HUES48 (cell line): ENCODE measurements at regions not wholly inside any gene's neighbourhood (a gene's known extent, or its start where the extent isn't known, plus 50 kb on each side); places are given as distances from the start of the nearest gene placed in this dataset.
"Not testable (repeated sequence)": the region's sequence is repeated elsewhere in the genome, so short reads cannot be mapped to it uniquely, and the experiment has no call there.

Source experiments
- H3K27ac ChIP-seq: one replicate; pipeline ENCODE4 v1.7.0; 2013; ENCODE audit warnings: low read depth, low read length, inconsistent platforms
- H3K27me3 ChIP-seq: 2 replicates; pipeline ENCODE4 v1.6.1; 2013; ENCODE audit warnings: mild to moderate bottlenecking, low read length; ENCODE audit not compliant: control insufficient read depth, insufficient read depth
- H3K36me3 ChIP-seq: 2 replicates; pipeline ENCODE4 v1.6.1; 2013; ENCODE audit warnings: low read length; ENCODE audit not compliant: control insufficient read depth, insufficient read depth
- H3K4me1 ChIP-seq: 2 replicates; pipeline ENCODE4 v1.6.1; 2013; ENCODE audit warnings: mild to moderate bottlenecking, low read length; ENCODE audit not compliant: control insufficient read depth, insufficient read depth
- H3K4me3 ChIP-seq: 2 replicates; pipeline ENCODE4 v1.5.1; 2013; ENCODE audit warnings: mild to moderate bottlenecking, low read depth, low read length
- H3K9ac ChIP-seq: 2 replicates; pipeline ENCODE4 v1.6.1; 2013; ENCODE audit warnings: mild to moderate bottlenecking, low read depth, low read length, moderate library complexity
- H3K9me3 ChIP-seq: 2 replicates; pipeline ENCODE4 v1.6.1; 2013; ENCODE audit warnings: low read length; ENCODE audit not compliant: control insufficient read depth, insufficient read depth

GRCh38 chr6:9024246-9024645 lies 588.9 kb upstream of the SLC35B3 start:
- not testable (repeated sequence) for H3K27ac ChIP-seq, H3K27me3 ChIP-seq, H3K9me3 ChIP-seq, H3K4me3 ChIP-seq, H3K4me1 ChIP-seq, H3K36me3 ChIP-seq, H3K9ac ChIP-seq

DNA sequence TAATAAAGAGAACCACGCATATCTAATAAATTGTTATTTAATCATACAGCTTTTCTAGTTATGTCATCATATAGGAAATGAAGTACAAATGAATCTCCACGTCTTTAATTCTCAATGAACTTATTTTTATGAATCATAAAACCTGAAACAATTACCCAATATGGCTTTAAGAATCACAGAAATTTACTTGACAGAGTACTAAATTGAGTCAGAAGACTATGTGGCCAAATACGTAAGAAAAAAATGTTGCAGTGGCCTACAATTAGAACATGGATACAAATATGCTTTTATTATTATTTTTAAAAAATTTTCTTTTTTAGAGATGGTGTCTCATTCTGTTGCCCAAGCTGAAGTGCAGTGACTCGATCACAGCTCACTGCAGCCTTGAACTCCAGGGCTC lies 584.7 kb upstream of the SLC35B3 start:
- Histone ChIP-seq H3K27me3 (no peaks in the 10 kb centered on the region), H3K9ac (no peak overlapping the region), H3K4me3 (no peak overlapping the region), H3K4me1 (0 out of 2 replicates have a peak, but pooled peaks cover 7% of the 10 kb centered on the region), H3K36me3 (no peaks in the 10 kb centered on the region), H3K9me3 (no peaks in the 10 kb centered on the region), H3K27ac (no peak overlapping the region)

DNA sequence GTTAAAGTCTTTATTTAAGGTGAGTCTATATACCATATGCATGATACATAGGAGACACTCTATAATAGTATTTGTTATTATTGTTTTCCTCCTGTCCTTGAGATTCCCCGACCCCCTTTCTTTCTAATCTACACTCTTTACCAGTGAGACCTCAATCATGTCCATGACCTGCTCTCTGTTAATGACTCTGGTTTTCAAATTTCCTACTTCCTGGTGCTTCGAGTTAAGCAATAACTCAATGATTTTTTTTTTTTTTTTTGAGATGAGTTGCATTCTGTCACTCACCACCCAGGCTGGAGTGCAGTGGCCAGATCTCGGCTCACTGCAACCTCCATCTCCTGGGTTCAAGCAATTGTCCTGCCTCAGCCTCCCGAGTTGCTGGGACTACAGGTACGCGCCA lies 574.6 kb upstream of the SLC35B3 start:
- no peak overlapping the region for H3K4me3 ChIP-seq
- no peak overlapping the region for H3K9ac ChIP-seq
- no peaks in the 10 kb centered on the region for H3K4me1 ChIP-seq
- H3K27me3 ChIP-seq: no peaks in the 10 kb centered on the region
- no peaks in the 10 kb centered on the region for H3K9me3 ChIP-seq
- H3K27ac ChIP-seq: no peak overlapping the region
- H3K36me3 ChIP-seq: no peaks in the 10 kb centered on the region

DNA sequence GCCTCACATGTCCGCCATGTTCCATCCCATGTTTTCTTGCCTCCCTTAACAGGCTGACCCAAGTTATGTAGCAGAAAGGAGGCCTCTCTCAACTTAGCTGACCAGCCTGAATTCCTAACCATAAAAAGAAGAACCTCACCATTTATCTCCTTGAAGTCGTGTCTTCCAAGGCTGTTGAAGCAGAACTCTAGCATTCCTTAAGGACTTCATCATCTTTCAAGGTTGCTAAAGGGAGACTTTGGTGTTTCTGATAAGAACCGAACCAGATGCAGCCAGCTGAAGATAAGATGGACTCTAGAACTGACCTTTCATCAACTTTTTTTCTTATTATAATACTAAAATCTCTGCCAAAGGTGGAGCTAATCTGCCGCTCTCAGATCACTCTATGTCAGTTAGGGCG lies 571.7 kb upstream of the SLC35B3 start:
- Histone ChIP-seq H3K9ac (no peak overlapping the region), H3K27me3 (no peaks in the 10 kb centered on the region), H3K4me1 (no peaks in the 10 kb centered on the region), H3K27ac (no peak overlapping the region), H3K4me3 (no peak overlapping the region), H3K9me3 (no peaks in the 10 kb centered on the region), H3K36me3 (no peaks in the 10 kb centered on the region)

DNA sequence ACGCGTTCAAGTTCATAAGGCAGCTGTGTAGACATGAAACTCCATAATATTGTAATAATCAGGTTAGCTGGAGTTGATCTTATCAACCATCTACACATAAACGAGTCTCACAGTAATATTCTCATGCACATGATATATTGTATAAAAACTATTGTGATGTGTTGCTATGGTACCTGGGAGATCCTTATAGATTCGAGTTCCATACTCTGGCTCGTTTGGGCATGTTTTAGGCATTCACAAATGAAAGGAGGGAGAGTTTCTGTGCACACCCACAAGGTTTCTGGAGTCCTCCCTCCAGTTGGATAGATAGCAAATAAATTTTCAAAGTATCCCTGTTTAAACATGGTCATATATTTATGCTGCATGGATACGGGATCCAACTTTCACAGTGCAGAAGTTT lies 567.5 kb upstream of the SLC35B3 start:
- Histone ChIP-seq H3K4me3 (no peak overlapping the region), H3K27me3 (no peaks in the 10 kb centered on the region), H3K9me3 (no peaks in the 10 kb centered on the region), H3K36me3 (no peaks in the 10 kb centered on the region), H3K27ac (no peak overlapping the region), H3K9ac (no peak overlapping the region), H3K4me1 (no peaks in the 10 kb centered on the region)

GRCh38 chr6:8995156-8995555 lies 559.8 kb upstream of the SLC35B3 start:
- no peak overlapping the region for H3K9ac ChIP-seq
- H3K4me3 ChIP-seq: no peak overlapping the region
- H3K9me3 ChIP-seq: no peaks in the 10 kb centered on the region
- no peaks in the 10 kb centered on the region for H3K36me3 ChIP-seq
- no peaks in the 10 kb centered on the region for H3K27me3 ChIP-seq
- H3K4me1 ChIP-seq: no peaks in the 10 kb centered on the region
- no peak overlapping the region for H3K27ac ChIP-seq

GRCh38 chr6:8993111-8993510 lies 557.8 kb upstream of the SLC35B3 start:
- Histone ChIP-seq H3K9ac (no peak overlapping the region), H3K4me3 (no peak overlapping the region), H3K27ac (no peak overlapping the region), H3K36me3 (no peaks in the 10 kb centered on the region), H3K4me1 (no peaks in the 10 kb centered on the region), H3K9me3 (no peaks in the 10 kb centered on the region), H3K27me3 (no peaks in the 10 kb centered on the region)

DNA sequence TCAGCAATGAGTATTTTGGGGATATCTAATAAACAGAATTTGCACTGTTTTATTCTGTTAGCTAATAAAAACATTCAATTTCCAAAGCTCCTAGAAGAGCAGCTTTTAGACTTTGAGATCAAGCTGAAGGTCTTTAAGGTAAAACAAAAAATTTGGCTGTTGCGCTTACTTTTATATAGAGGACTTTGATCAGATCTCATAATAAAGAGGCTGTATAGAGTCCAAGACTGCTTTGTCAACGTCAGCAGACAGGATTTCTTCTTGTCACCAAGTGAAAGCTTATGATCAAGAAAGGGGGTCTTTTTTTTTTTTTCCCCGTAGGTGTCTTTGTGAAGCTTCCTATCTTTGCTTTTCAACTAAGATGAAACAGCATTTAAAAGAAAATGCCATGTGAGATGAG lies 556.5 kb upstream of the SLC35B3 start:
- H3K27ac ChIP-seq: no peak overlapping the region
- no peak overlapping the region for H3K4me3 ChIP-seq
- no peak overlapping the region for H3K9ac ChIP-seq
- no peaks in the 10 kb centered on the region for H3K4me1 ChIP-seq
- no peaks in the 10 kb centered on the region for H3K9me3 ChIP-seq
- no peaks in the 10 kb centered on the region for H3K36me3 ChIP-seq
- no peaks in the 10 kb centered on the region for H3K27me3 ChIP-seq

- H3K4me3 ChIP-seq: no peak overlapping the region
- H3K9me3 ChIP-seq: no peaks in the 10 kb centered on the region
- no peak overlapping the region for H3K27ac ChIP-seq
- no peaks in the 10 kb centered on the region for H3K27me3 ChIP-seq
- no peaks in the 10 kb centered on the region for H3K36me3 ChIP-seq
- H3K9ac ChIP-seq: no peak overlapping the region
- no peaks in the 10 kb centered on the region for H3K4me1 ChIP-seq
Measured at GRCh38 chr6:8990075-8990474, 554.7 kb upstream of the SLC35B3 start.

DNA sequence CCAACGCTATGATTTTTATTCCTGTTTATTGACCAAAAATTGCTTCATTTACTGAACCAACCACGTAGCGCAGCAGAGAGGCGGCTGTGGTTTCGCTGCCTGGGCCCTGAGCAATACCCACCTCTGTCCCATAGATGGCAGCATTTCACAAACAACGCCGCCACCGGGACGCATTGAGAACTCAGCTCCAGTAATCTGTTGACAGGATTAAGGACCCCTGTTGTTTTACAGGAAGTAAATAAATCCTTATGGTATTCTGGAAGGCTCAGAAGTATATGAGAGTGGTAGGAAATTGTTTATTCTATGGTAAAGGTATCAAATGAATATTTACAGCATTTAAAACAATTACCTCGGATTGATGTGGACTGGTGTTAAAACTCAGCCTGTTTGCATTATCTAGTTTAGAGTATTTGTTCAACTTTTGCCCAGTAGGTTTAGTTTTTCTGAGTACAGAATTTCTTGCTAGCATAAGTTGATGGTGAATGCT lies 547.9 kb upstream of the SLC35B3 start:
- Histone ChIP-seq H3K9ac (no peak overlapping the region), H3K4me1 (peaks cover 4% of the 10 kb centered on the region; the same call in 1 of the 2 replicates), H3K4me3 (no peak overlapping the region), H3K27me3 (no peaks in the 10 kb centered on the region), H3K36me3 (no peaks in the 10 kb centered on the region), H3K9me3 (no peaks in the 10 kb centered on the region), H3K27ac (no peak overlapping the region)

- Histone ChIP-seq H3K9ac (no peak overlapping the region), H3K4me3 (no peak overlapping the region), H3K27me3 (no peaks in the 10 kb centered on the region), H3K36me3 (no peaks in the 10 kb centered on the region), H3K4me1 (peaks cover 4% of the 10 kb centered on the region; the same call in 1 of the 2 replicates), H3K27ac (no peak overlapping the region), H3K9me3 (no peaks in the 10 kb centered on the region)
Measured at GRCh38 chr6:8982668-8983067, 547.3 kb upstream of the SLC35B3 start.

DNA sequence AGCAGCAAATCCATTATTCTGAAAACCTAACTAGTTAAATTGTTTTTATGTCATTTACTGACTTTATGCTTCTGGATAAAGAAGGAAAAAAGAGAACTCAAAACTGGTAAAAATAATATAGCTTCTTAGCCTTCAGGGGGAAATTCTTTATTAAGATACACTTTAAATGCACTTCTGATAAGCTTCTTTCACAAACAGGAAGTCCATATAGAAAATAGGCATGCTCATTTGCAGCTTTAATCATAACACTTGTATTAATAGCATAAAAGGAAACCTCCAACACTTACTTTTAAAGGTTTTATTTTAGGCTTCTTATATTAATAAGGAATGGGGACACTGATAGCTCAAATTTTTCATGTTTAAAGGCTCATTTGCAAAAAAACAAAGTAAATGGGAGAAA lies 538.0 kb upstream of the SLC35B3 start:
- Histone ChIP-seq H3K36me3 (no peaks in the 10 kb centered on the region), H3K27me3 (no peaks in the 10 kb centered on the region), H3K9me3 (peaks cover 6% of the 10 kb centered on the region; the same call in 1 of the 2 replicates), H3K4me1 (no peaks in the 10 kb centered on the region), H3K27ac (no peak overlapping the region), H3K4me3 (no peak overlapping the region), H3K9ac (no peak overlapping the region)
